ENCODE measurements at regions not wholly inside any gene's neighbourhood (a gene's known extent, or its start where the extent isn't known, plus 50 kb on each side); places are given as distances from the start of the nearest gene placed in this dataset.
"Not testable (repeated sequence)": the region's sequence is repeated elsewhere in the genome, so short reads cannot be mapped to it uniquely, and the experiment has no call there.

DNA sequence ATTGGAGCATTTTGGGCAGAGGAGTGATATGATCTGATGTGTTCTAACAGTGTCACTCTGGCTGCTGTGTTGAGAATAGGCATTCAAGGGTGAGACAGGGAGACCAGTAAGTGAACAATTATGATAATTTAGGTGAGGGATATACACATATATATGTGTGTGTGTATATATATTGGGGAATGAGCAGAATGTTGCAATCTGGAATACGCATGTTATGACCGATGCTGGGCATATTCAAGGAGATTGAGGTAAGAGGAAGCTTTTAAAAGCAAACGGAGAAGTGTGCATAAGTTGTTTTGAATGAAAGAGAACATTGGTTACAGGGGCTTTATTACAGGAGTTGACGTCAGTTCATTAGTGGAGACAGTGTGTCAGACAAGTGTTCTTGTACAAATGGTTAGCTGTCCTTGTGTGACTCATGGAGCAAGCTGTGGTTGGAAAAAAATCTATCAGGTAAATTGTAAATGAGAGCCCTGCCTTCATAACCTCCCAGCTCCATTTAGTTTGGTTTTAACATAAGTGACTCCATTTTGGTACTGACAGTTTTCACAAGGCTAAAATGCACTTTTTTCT is 442.5 kb upstream of the LCORL start:
- peak; percentile 7 for DNase-seq (ENCODE audit: low read depth, low spot score)
- in situ Hi-C loops (cut with HindIII; ENCODE audit: low pct_unique_long_range_greater_than_20kb, low sequenced_read_pairs): no loop called here

DNA sequence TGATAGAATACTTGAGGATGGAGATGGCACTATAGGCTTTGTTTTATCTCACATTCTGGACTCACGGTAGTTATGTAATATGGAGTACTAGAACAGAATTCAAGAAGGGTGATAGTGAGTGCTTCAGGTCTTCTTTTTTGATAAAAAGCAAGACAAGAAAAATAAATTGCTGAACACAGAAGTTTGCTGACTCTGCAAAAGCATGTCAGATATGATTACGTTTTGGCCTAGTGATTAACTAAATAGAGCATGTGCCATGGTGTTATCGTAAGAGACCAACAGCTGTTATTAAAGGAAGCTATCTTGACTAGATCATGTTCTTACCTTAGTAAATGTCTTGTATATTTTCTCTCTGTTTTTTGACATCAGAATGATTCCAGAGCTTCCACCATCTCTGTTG is 436.9 kb upstream of the LCORL start:
- DNase-seq (ENCODE audit: low read depth, low spot score): no peak
- in situ Hi-C loops (cut with HindIII; ENCODE audit: low pct_unique_long_range_greater_than_20kb, low sequenced_read_pairs): no loop called here

DNA sequence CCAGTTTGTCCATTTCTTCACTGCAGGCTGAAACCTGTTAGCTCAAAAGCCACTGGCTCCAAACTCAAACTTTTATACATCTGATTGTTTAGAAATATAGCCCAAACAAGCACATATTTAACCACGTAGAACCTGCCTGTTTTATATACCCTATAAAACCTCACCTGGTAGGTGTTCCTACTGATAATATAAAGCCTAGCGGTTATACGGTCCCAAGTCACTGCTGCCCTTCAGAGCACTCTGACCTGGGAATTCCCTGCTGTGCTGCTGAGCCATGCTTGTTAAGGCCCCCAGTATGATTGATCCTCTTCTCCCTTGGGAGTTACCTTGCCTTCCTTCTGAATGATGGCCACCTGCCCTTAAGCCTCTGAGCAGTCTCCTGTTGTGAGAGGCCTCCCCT is 432.8 kb upstream of the LCORL start:
- in situ Hi-C loops (cut with HindIII; ENCODE audit: low pct_unique_long_range_greater_than_20kb, low sequenced_read_pairs): no loop called here
- no peak for DNase-seq (ENCODE audit: low read depth, low spot score)

DNA sequence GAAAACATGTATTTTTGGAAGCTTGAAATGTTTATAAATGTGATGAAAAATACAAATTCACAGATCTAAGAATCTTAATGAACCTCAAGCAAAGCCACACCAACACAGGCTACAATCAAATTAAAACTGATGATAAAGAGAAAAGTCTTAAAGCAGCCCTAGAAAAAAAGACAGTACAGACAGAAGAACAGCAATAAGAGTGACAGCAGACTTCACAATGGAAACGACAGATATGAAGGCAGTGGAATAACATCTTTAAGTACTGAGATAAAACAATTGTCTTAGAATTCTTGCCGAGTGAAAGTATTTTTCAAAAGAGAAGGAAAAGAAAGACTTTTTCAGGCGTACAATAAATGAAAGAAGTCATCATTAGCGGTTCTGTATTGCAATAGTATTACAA is 423.6 kb upstream of the LCORL start:
- no peak for DNase-seq (ENCODE audit: low read depth, low spot score)
- in situ Hi-C loops (cut with HindIII; ENCODE audit: low pct_unique_long_range_greater_than_20kb, low sequenced_read_pairs): no loop called here

GRCh38 chr4:18444206-18444605 is 422.7 kb upstream of the LCORL start:
- in situ Hi-C loops (cut with HindIII; ENCODE audit: low pct_unique_long_range_greater_than_20kb, low sequenced_read_pairs): no loop called here
- no peak for DNase-seq (ENCODE audit: low read depth, low spot score)

DNA sequence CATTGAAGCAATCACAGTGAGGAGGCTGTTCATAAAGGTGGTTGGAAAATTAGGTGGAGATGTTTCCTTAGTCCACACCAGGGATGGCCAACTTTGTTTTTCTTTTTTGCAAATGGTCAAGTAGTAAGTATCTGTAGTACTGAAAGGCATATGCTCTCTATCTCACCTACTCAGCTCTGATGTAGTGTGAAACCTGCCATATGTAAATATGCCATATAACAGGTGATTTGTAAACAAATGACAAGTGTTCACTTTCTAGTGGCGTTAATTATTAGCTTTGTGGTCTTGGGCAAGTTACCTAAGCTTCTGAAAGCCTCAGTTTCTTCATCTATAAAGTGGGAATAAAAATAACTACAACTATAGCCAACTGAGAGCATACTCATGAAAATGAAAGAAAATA is 421.4 kb upstream of the LCORL start:
- in situ Hi-C loops (cut with HindIII; ENCODE audit: low pct_unique_long_range_greater_than_20kb, low sequenced_read_pairs): no loop called here
- DNase-seq (ENCODE audit: low read depth, low spot score): no peak

DNA sequence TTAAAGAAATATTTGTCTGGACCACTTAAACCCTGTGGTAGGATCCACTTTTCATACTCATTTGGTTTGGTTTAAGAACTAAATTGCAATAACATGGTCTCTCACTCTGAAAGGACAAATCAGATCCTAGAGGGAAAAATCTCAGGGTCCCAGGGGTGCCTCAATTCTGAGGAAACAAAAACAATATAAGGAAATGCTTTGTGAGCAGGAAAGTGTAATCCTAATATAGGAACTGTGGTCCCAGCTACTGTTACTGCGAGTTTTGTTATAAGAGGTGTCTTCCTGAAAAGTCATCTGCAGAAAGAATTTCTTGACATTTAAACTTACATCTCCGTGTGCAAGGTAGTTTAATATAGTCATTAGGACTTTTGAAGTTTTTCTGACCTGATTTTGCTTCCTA is 420.1 kb upstream of the LCORL start:
- in situ Hi-C loops (cut with HindIII; ENCODE audit: low pct_unique_long_range_greater_than_20kb, low sequenced_read_pairs): no loop called here
- DNase-seq (ENCODE audit: low read depth, low spot score): no peak

- DNase-seq (ENCODE audit: low read depth, low spot score): no peak
- in situ Hi-C loops (cut with HindIII; ENCODE audit: low pct_unique_long_range_greater_than_20kb, low sequenced_read_pairs): no loop called here
These were observed 419.6 kb upstream of the LCORL start for GRCh38 chr4:18441203-18441590.

GRCh38 chr4:18440527-18441202 is 419.1 kb upstream of the LCORL start:
- no peak for DNase-seq (ENCODE audit: low read depth, low spot score)
- in situ Hi-C loops (cut with HindIII; ENCODE audit: low pct_unique_long_range_greater_than_20kb, low sequenced_read_pairs): no loop called here

- no peak for DNase-seq (ENCODE audit: low read depth, low spot score)
- in situ Hi-C loops (cut with HindIII; ENCODE audit: low pct_unique_long_range_greater_than_20kb, low sequenced_read_pairs): no loop called here
These were observed 417.8 kb upstream of the LCORL start for GRCh38 chr4:18439311-18439710.

GRCh38 chr4:18435781-18436180 is 414.2 kb upstream of the LCORL start:
- in situ Hi-C loops (cut with HindIII; ENCODE audit: low pct_unique_long_range_greater_than_20kb, low sequenced_read_pairs): no loop called here
- no peak for DNase-seq (ENCODE audit: low read depth, low spot score)

DNA sequence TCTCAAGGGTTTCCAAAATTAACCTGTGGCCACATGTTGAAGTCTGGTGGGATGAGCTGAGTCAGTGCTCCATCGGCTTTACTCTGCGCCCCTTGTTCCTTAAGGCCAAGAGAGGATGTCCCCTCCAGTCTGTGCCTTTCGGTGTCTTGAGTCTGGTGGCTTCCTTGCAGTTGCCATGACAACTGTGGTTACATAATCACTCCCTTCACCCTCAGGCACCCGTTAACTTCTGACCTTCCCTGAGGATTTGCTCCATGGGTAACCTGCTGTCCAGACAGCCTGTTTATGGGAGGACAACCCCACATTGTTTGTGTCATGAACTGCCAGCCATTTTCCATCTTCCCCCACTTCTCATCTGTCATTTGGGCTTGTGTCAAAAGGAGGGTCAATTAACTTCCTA is 401.1 kb upstream of the LCORL start:
- DNase-seq (ENCODE audit: low read depth, low spot score): no peak
- in situ Hi-C loops (cut with HindIII; ENCODE audit: low pct_unique_long_range_greater_than_20kb, low sequenced_read_pairs): no loop called here

- in situ Hi-C loops (cut with HindIII; ENCODE audit: low pct_unique_long_range_greater_than_20kb, low sequenced_read_pairs): no loop called here
These were observed 400.0 kb upstream of the LCORL start for GRCh38 chr4:18421519-18421918.

GRCh38 chr4:18419780-18420179 is 398.2 kb upstream of the LCORL start:
- in situ Hi-C loops (cut with HindIII; ENCODE audit: low pct_unique_long_range_greater_than_20kb, low sequenced_read_pairs): no loop called here

More at GRCh38 chr4:18421519-18421918, 400.0 kb upstream of the LCORL start:
- DNase-seq (ENCODE audit: low read depth, low spot score): no peak

DNA sequence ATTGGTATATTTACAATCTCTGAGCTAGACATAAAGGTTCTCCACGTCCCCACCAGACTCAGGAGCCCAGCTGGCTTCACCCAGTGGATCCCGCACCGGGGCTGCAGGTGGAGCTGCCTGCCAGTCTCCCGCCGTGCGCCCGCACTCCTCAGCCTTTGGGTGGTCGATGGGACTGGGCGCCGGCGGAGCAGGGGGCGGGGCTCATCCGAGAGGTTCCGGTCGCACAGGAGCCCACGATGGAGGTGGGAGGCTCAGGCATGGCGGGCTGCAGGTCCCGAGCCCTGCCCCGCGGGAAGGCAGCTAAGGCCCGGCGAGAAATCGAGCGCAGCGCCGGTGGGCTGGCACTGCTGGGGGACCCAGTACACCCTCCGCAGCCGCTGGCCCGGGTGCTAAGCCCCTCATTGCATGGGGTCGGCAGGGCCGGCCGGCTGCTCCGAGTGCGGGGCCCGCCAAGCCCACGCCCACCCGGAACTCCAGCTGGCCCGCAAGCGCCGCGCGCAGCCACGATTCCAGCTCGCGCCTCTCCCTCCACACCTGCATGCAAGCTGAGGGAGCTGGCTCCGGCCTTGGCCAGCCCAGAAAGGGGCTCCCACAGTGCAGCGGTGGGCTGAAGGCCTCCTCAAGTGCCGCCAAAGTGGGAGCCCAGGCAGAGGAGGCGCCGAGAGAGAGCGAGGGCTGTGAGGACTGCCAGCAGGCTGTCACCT is 396.8 kb upstream of the LCORL start:
- in situ Hi-C loops (cut with HindIII; ENCODE audit: low pct_unique_long_range_greater_than_20kb, low sequenced_read_pairs); DNase-seq (ENCODE audit: low read depth, low spot score): not testable (repeated sequence)

More at GRCh38 chr4:18419780-18420179, 398.2 kb upstream of the LCORL start:
- DNase-seq (ENCODE audit: low read depth, low spot score): no peak

- DNase-seq (ENCODE audit: low read depth, low spot score); in situ Hi-C loops (cut with HindIII; ENCODE audit: low pct_unique_long_range_greater_than_20kb, low sequenced_read_pairs): not testable (repeated sequence)
These were observed 396.1 kb upstream of the LCORL start for GRCh38 chr4:18417651-18418050.

DNA sequence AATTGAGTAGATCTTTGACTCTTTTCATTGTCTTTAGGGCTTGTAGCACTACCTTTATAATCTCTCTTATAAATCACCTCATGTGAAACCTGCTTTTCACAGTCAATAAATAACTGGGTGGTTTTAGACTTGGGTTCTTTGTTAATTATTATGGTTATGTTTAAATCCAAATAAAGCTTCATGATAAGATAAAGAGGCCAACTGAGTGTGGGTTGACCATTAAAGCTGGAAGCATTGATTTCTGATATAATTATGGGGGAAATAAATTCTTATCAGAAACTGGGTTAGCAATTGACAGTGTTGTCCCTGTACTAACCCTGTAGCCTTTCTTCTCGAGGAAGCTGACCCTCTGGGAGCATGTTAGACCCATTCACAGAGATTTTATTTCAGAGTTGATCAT is 384.7 kb upstream of the LCORL start:
- DNase-seq (ENCODE audit: low read depth, low spot score): no peak
- in situ Hi-C loops (cut with HindIII; ENCODE audit: low pct_unique_long_range_greater_than_20kb, low sequenced_read_pairs): no loop called here

- DNase-seq (ENCODE audit: low read depth, low spot score): no peak
- in situ Hi-C loops (cut with HindIII; ENCODE audit: low pct_unique_long_range_greater_than_20kb, low sequenced_read_pairs): no loop called here
These were observed 383.5 kb upstream of the LCORL start for GRCh38 chr4:18405054-18405453.

GRCh38 chr4:18404642-18405041 is 383.1 kb upstream of the LCORL start:
- no peak for DNase-seq (ENCODE audit: low read depth, low spot score)

More at GRCh38 chr4:18404642-18405041, 383.1 kb upstream of the LCORL start:
- in situ Hi-C loops (cut with HindIII; ENCODE audit: low pct_unique_long_range_greater_than_20kb, low sequenced_read_pairs): no loop called here

All from SK-MEL-5 (cell line).